NCI-H1048 (cell line): ENCODE measurements at regions not wholly inside any gene's neighbourhood (a gene's known extent, or its start where the extent isn't known, plus 50 kb on each side); places are given as distances from the start of the nearest gene placed in this dataset.

Source experiments
- DNase-seq: peaks from one replicate; lab custom pipeline; 2025; lab: John Stamatoyannopoulos, UW

GRCh38 chr14:65877624-65878023 lies 465.1 kb downstream of the FUT8 start:
- DNase-seq = no peak

GRCh38 chr14:65878586-65878985 lies 466.1 kb downstream of the FUT8 start:
- no peak for DNase-seq

- DNase-seq = no peak
These were observed 466.9 kb downstream of the FUT8 start for GRCh38 chr14:65879248-65880009.

- no peak for DNase-seq
These were observed 468.0 kb downstream of the FUT8 start for GRCh38 chr14:65880507-65880906.

GRCh38 chr14:65881642-65882041 lies 469.1 kb downstream of the FUT8 start:
- DNase-seq = no peak

- no peak for DNase-seq
These were observed 476.1 kb downstream of the FUT8 start for GRCh38 chr14:65888677-65889076.

GRCh38 chr14:65892315-65892714 lies 479.8 kb downstream of the FUT8 start:
- DNase-seq = no peak

GRCh38 chr14:65900164-65900563 lies 487.6 kb downstream of the FUT8 start:
- no peak for DNase-seq

- DNase-seq = no peak
These were observed 489.1 kb downstream of the FUT8 start for GRCh38 chr14:65901595-65901994.

- no peak for DNase-seq
These were observed 492.5 kb downstream of the FUT8 start for GRCh38 chr14:65904988-65905387.

- DNase-seq = no peak
These were observed 493.8 kb downstream of the FUT8 start for GRCh38 chr14:65906344-65906743.

GRCh38 chr14:65906948-65907347 lies 494.4 kb downstream of the FUT8 start:
- DNase-seq = no peak

- no peak for DNase-seq
These were observed 497.7 kb downstream of the FUT8 start for GRCh38 chr14:65910108-65910786.

- no peak for DNase-seq
These were observed 502.6 kb downstream of the FUT8 start for GRCh38 chr14:65915125-65915524.

GRCh38 chr14:65916055-65916454 lies 503.5 kb downstream of the FUT8 start:
- DNase-seq = no peak

- no peak for DNase-seq
These were observed 508.5 kb downstream of the FUT8 start for GRCh38 chr14:65920996-65921395.

- DNase-seq = no peak
These were observed 509.6 kb downstream of the FUT8 start for GRCh38 chr14:65922142-65922541.

GRCh38 chr14:65926504-65926903 lies 514.0 kb downstream of the FUT8 start:
- no peak for DNase-seq

- DNase-seq = no peak
These were observed 514.6 kb downstream of the FUT8 start for GRCh38 chr14:65926935-65927700.

GRCh38 chr14:65927931-65928356 lies 515.4 kb downstream of the FUT8 start:
- DNase-seq = no peak

GRCh38 chr14:65928995-65929394 lies 516.5 kb downstream of the FUT8 start:
- no peak for DNase-seq

GRCh38 chr14:65933400-65934069 lies 521.0 kb downstream of the FUT8 start:
- no peak for DNase-seq
